ENCODE measurements at regions not wholly inside any gene's neighbourhood (a gene's known extent, or its start where the extent isn't known, plus 50 kb on each side); places are given as distances from the start of the nearest gene placed in this dataset.

GRCh38 chr2:155318710-155319109, 620.2 kb downstream of the KCNJ3 start:
- no peak for TF ChIP-seq GABPB1 (CRISPR knock-in tag; IDR thresholded peaks at IDR 0.05)
- TF ChIP-seq AFF4 (CRISPR knock-in tag; IDR thresholded peaks at IDR 0.05; ENCODE audit: borderline replicate concordance): no peak
- no peak for TF ChIP-seq IRF1 (CRISPR knock-in tag; IDR thresholded peaks at IDR 0.05)
- TF ChIP-seq, protein P1, sequence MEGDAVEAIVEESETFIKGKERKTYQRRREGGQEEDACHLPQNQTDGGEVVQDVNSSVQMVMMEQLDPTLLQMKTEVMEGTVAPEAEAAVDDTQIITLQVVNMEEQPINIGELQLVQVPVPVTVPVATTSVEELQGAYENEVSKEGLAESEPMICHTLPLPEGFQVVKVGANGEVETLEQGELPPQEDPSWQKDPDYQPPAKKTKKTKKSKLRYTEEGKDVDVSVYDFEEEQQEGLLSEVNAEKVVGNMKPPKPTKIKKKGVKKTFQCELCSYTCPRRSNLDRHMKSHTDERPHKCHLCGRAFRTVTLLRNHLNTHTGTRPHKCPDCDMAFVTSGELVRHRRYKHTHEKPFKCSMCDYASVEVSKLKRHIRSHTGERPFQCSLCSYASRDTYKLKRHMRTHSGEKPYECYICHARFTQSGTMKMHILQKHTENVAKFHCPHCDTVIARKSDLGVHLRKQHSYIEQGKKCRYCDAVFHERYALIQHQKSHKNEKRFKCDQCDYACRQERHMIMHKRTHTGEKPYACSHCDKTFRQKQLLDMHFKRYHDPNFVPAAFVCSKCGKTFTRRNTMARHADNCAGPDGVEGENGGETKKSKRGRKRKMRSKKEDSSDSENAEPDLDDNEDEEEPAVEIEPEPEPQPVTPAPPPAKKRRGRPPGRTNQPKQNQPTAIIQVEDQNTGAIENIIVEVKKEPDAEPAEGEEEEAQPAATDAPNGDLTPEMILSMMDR (IDR thresholded peaks at IDR 0.05): no peak
- TF ChIP-seq ATF6 (CRISPR knock-in tag; IDR thresholded peaks at IDR 0.05): no peak
- TF ChIP-seq, protein P2, sequence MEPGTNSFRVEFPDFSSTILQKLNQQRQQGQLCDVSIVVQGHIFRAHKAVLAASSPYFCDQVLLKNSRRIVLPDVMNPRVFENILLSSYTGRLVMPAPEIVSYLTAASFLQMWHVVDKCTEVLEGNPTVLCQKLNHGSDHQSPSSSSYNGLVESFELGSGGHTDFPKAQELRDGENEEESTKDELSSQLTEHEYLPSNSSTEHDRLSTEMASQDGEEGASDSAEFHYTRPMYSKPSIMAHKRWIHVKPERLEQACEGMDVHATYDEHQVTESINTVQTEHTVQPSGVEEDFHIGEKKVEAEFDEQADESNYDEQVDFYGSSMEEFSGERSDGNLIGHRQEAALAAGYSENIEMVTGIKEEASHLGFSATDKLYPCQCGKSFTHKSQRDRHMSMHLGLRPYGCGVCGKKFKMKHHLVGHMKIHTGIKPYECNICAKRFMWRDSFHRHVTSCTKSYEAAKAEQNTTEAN (CRISPR knock-in tag; IDR thresholded peaks at IDR 0.05): no peak
- no peak for TF ChIP-seq MAX (CRISPR knock-in tag; IDR thresholded peaks at IDR 0.05)
- TF ChIP-seq, protein P3, sequence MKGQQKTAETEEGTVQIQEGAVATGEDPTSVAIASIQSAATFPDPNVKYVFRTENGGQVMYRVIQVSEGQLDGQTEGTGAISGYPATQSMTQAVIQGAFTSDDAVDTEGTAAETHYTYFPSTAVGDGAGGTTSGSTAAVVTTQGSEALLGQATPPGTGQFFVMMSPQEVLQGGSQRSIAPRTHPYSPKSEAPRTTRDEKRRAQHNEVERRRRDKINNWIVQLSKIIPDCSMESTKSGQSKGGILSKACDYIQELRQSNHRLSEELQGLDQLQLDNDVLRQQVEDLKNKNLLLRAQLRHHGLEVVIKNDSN (CRISPR knock-in tag; IDR thresholded peaks at IDR 0.05): no peak
- no peak for TF ChIP-seq FOXJ3 (CRISPR knock-in tag; IDR thresholded peaks at IDR 0.05; ENCODE audit: borderline replicate concordance)
